Skeletal muscle satellite cell (primary cell): ENCODE measurements at regions not wholly inside any gene's neighbourhood (a gene's known extent, or its start where the extent isn't known, plus 50 kb on each side); places are given as distances from the start of the nearest gene placed in this dataset.
A peak's percentile ranks its signal among the peaks of the same experiment; 100 is the strongest.

ENCODE experiments used
- H3K27me3 ChIP-seq: 2 replicates; pipeline ENCODE4 v1.7.0; 2013; ENCODE audit warnings: low read length; ENCODE audit not compliant: control insufficient read depth, insufficient read depth
- H3K36me3 ChIP-seq: 2 replicates; pipeline ENCODE4 v1.7.0; 2013; ENCODE audit warnings: mild to moderate bottlenecking, control low read depth, low read length; ENCODE audit not compliant: insufficient read depth
- H3K4me1 ChIP-seq: 2 replicates; pipeline ENCODE4 v1.7.0; 2013; ENCODE audit warnings: low read length; ENCODE audit not compliant: control insufficient read depth, insufficient read depth
- H3K4me2 ChIP-seq: 2 replicates; pipeline ENCODE4 v1.7.0; 2013; ENCODE audit warnings: mild to moderate bottlenecking, low read length
- H3K4me3 ChIP-seq: 2 replicates; pipeline ENCODE4 v1.7.0; 2013; ENCODE audit warnings: low read length
- H3K9ac ChIP-seq: 2 replicates; pipeline ENCODE4 v1.7.0; 2013; ENCODE audit warnings: mild to moderate bottlenecking, low read depth, low read length, moderate library complexity
- H3K9me3 ChIP-seq: replicated peaks from 2 replicates; pipeline ENCODE4 v1.7.0; 2013; ENCODE audit warnings: mild to moderate bottlenecking, control low read depth, low read length

GRCh38 chr9:79469164-79469563 is 102.6 kb upstream of the TLE4 start:
- no peak overlapping the region for H3K4me3 ChIP-seq
- H3K27me3 ChIP-seq: no peaks in the 10 kb centered on the region
- H3K4me1 ChIP-seq: no peaks in the 10 kb centered on the region
- H3K4me2 ChIP-seq: no peak overlapping the region
- no peaks in the 10 kb centered on the region for H3K36me3 ChIP-seq
- no peak overlapping the region for H3K9ac ChIP-seq
- H3K9me3 ChIP-seq: no peaks in the 10 kb centered on the region

DNA sequence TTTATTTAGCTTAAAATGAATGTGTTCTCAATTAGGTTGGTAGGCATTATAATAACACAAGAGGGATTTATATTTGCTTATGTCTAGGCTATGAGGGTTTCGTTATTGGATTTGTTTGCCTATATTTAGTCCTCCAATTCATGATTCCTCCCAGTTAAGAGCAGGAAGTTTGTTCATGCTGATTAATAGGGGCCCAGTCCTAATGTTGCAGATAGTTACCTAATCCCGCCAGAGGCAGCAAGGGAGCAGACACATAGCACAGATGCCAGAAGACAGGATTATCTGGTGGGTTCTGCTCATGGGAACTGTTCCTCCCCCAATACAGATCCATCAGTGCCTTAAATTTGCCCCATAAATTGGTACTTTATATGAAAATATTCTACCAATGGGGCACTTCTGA is 100.8 kb upstream of the TLE4 start:
- H3K4me1 ChIP-seq: no peaks in the 10 kb centered on the region
- H3K4me2 ChIP-seq: no peak overlapping the region
- no peak overlapping the region for H3K9ac ChIP-seq
- no peaks in the 10 kb centered on the region for H3K27me3 ChIP-seq
- H3K9me3 ChIP-seq: no peaks in the 10 kb centered on the region
- H3K4me3 ChIP-seq: no peak overlapping the region
- H3K36me3 ChIP-seq: no peaks in the 10 kb centered on the region

- Histone ChIP-seq H3K4me1 (no peaks in the 10 kb centered on the region), H3K9me3 (no peaks in the 10 kb centered on the region), H3K9ac (no peak overlapping the region), H3K27me3 (no peaks in the 10 kb centered on the region), H3K36me3 (no peaks in the 10 kb centered on the region), H3K4me2 (no peak overlapping the region), H3K4me3 (no peak overlapping the region)
Measured at GRCh38 chr9:79471580-79472543, 99.9 kb upstream of the TLE4 start.

GRCh38 chr9:79473704-79474103 is 98.1 kb upstream of the TLE4 start:
- Histone ChIP-seq H3K4me2 (no peak overlapping the region), H3K36me3 (no peaks in the 10 kb centered on the region), H3K9me3 (no peaks in the 10 kb centered on the region), H3K27me3 (no peaks in the 10 kb centered on the region), H3K4me3 (no peak overlapping the region), H3K9ac (no peak overlapping the region), H3K4me1 (no peaks in the 10 kb centered on the region)

DNA sequence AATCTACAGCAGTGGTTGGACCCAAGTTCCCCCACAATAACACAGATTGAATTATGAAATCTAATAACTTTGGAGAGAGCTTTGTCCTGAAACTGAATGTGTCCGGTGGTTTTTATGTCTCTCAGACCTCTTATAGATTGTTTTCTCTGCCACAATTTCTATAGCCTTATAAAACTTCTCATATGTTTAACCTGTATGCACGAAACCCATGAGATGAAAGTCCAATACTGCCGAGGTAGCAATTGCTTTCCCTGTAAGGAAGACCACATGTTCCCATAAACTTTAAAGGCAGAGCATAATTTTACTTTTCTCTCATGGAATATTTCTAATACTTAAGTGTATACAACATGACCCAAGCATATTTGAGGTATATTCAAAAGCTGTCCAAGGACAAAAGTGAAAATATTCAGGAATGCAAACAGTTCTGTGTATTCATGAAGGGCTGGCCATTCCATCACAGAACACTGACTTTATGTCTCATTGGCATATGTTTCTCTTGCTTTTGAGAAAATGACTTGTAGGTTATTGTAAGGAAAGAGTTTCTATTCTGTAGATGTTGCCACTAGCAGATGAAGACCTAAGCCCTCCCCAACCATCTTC is 94.4 kb upstream of the TLE4 start:
- Histone ChIP-seq H3K9ac (no peak overlapping the region), H3K4me1 (peaks cover 9% of the 10 kb centered on the region), H3K27me3 (no peaks in the 10 kb centered on the region), H3K36me3 (no peaks in the 10 kb centered on the region), H3K4me3 (no peak overlapping the region), H3K9me3 (no peaks in the 10 kb centered on the region), H3K4me2 (no peak overlapping the region)

GRCh38 chr9:79477955-79478771 is 93.6 kb upstream of the TLE4 start:
- Histone ChIP-seq H3K4me3 (no peak overlapping the region), H3K9me3 (no peaks in the 10 kb centered on the region), H3K4me2 (no peak overlapping the region), H3K36me3 (no peaks in the 10 kb centered on the region), H3K4me1 (peaks cover 11% of the 10 kb centered on the region), H3K9ac (no peak overlapping the region), H3K27me3 (no peaks in the 10 kb centered on the region)

DNA sequence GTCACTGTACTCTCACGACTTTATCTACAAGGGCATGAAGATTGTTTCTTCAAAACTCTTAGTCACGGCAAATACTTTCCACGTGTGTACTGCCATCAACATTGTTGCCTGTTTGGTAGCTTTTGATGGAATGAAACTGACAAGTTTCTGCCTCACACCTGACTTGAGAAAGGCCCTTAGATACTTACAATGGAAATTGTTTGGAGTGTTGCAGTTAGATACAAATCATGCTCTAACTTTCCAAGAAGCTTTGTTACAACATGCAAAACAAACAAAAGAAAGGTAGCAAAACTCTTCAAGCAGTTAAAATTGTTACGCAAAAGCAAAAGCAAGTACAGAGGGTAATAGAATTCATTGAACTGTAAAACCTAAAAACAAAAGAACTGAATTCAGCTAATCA is 91.1 kb upstream of the TLE4 start:
- Histone ChIP-seq H3K4me3 (no peak overlapping the region), H3K36me3 (no peaks in the 10 kb centered on the region), H3K9me3 (no peaks in the 10 kb centered on the region), H3K4me1 (peaks cover 11% of the 10 kb centered on the region), H3K9ac (no peak overlapping the region), H3K4me2 (no peak overlapping the region), H3K27me3 (no peaks in the 10 kb centered on the region)

- Histone ChIP-seq H3K4me2 (no peak overlapping the region), H3K9ac (no peak overlapping the region), H3K4me3 (no peak overlapping the region), H3K9me3 (no peaks in the 10 kb centered on the region), H3K36me3 (no peaks in the 10 kb centered on the region), H3K27me3 (no peaks in the 10 kb centered on the region), H3K4me1 (peaks cover 11% of the 10 kb centered on the region)
Measured at GRCh38 chr9:79481846-79482477, 89.8 kb upstream of the TLE4 start.

DNA sequence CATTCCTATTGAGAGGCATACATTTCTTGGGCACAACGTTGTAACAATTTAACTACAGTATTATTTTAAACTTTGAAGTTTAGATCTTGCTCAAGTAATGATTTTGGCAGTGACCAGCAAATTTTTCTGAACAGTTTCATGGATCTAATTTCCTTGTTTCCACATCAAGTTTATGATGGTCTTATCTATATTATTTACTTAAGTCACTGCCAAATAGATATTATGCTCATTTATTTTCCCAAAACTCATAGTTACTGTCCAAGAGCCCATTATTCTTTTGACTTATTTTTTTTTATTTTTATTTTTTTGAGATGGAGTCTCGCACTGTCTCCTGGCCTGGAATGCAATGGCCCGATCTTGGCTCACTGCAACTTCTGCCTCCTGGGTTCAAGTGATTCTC is 86.5 kb upstream of the TLE4 start:
- no peaks in the 10 kb centered on the region for H3K27me3 ChIP-seq
- no peak overlapping the region for H3K9ac ChIP-seq
- no peak overlapping the region for H3K4me2 ChIP-seq
- H3K36me3 ChIP-seq: no peaks in the 10 kb centered on the region
- H3K4me1 ChIP-seq: peaks cover 34% of the 10 kb centered on the region
- H3K9me3 ChIP-seq: no peaks in the 10 kb centered on the region
- H3K4me3 ChIP-seq: no peak overlapping the region

DNA sequence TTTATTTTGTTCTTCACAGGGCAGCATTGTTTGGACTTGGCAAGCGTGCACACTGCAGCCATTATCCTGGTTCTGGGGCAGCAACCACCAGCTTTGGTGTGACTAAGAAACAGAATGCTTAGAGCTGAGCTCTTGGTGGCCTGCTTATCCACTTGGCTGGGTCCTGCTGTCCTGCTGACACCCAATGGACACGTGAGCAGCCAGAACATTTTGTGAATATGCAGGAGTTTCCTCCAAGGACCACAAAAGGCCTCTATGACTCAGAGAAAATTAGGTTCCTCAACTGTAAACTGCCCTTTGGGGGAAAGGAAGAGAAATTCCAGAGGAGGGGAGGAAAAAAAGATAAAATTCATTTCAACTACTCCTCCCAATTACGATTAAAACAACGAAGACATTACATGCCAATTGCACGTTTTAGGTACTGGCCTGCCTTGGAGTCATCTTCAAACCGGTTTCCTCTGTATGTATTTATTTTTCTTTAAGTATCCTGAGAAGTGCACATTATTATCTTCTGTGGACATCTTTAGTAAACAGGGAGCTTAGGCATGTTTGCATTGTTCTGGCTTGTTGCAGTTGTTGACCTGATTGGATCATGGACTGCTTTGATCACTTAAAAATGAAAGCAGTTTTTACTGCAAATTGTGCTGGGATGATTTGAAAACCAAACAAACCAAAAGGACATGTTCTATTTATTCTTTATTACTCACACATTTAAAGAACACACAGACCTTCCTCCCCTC is 82.3 kb upstream of the TLE4 start:
- Histone ChIP-seq H3K4me3 (peak overlapping the region; percentile 45), H3K36me3 (no peaks in the 10 kb centered on the region), H3K9ac (no peak overlapping the region), H3K4me1 (peaks cover 29% of the 10 kb centered on the region), H3K9me3 (no peaks in the 10 kb centered on the region), H3K4me2 (peak overlapping the region; percentile 76), H3K27me3 (no peaks in the 10 kb centered on the region)
